Stomach (tissue), 4 donors: ENCODE measurements at regions not wholly inside any gene's neighbourhood (a gene's known extent, or its start where the extent isn't known, plus 50 kb on each side); places are given as distances from the start of the nearest gene placed in this dataset.

ENCODE experiments used
- EP300 ChIP-seq: sonication (generic); formaldehyde crosslinking; IDR thresholded peaks from one replicate; pipeline ENCODE4 v1.6.1; 2017; ENCODE audit warnings: antibody characterized with exemption
- POLR2A ChIP-seq, 4 donors: fragments of 450-650 bp; IDR thresholded peaks; one replicate each; pipeline ENCODE4 v1.6.1; 2016; ENCODE audit warnings: antibody characterized with exemption in 4 of 4, control low read depth in 2 of 4, mild to moderate bottlenecking in 1 of 4, moderate library complexity in 1 of 4
- TF ChIP-seq, protein P1 (sequence below), 7 experiments: fragments of 450-650 bp in 4 of 7; fragments of 200-600 bp in 3 of 7; sonication (generic) in 3 of 7; IDR thresholded peaks; one replicate each; pipeline ENCODE4 v1.5.1; 2016 to 2019; ENCODE audit warnings: antibody characterized with exemption in 7 of 7, control low read depth in 2 of 7, mild to moderate bottlenecking in 1 of 7

DNA sequence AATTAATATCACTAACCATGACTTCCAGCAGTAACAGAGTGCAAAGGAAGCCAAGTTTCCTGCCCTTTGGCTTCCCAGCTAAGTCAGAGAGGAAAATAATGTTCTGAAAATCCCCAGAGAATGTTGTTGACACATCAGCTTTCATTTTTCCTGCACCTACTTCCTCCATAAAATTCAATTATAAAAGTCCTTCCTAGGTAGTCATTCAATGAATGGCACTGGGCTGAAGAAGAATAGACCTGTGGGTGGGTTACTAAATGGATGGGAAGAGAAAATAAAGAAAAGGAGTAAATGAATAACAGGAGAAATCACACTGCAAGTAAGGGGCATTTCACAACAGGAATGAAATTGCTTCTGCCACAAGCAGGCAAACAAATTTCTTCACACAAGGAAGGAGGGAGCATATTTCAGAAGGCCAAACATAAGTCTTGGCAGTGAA lies 73.2 kb upstream of the MDM1 start:
- TF ChIP-seq, protein P1, sequence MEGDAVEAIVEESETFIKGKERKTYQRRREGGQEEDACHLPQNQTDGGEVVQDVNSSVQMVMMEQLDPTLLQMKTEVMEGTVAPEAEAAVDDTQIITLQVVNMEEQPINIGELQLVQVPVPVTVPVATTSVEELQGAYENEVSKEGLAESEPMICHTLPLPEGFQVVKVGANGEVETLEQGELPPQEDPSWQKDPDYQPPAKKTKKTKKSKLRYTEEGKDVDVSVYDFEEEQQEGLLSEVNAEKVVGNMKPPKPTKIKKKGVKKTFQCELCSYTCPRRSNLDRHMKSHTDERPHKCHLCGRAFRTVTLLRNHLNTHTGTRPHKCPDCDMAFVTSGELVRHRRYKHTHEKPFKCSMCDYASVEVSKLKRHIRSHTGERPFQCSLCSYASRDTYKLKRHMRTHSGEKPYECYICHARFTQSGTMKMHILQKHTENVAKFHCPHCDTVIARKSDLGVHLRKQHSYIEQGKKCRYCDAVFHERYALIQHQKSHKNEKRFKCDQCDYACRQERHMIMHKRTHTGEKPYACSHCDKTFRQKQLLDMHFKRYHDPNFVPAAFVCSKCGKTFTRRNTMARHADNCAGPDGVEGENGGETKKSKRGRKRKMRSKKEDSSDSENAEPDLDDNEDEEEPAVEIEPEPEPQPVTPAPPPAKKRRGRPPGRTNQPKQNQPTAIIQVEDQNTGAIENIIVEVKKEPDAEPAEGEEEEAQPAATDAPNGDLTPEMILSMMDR (IDR thresholded peaks at IDR 0.05): no peak
- no peak for TF ChIP-seq POLR2A (IDR thresholded peaks at IDR 0.05)
- no peak for TF ChIP-seq EP300
